OCI-LY3 (cell line): ENCODE measurements at regions not wholly inside any gene's neighbourhood (a gene's known extent, or its start where the extent isn't known, plus 50 kb on each side); places are given as distances from the start of the nearest gene placed in this dataset.

Experiments
- CTCF ChIP-seq: fragments of 200-600, 300-600 bp; sonication (generic); IDR thresholded peaks from 2 replicates; pipeline ENCODE4 v1.5.1; 2014; ENCODE audit warnings: antibody characterized with exemption, low read length, low read depth
- EZH2phosphoT487 ChIP-seq: fragments of 200-600 bp; shearing (Covaris generic); IDR thresholded peaks from 2 replicates; pipeline ENCODE4 v1.6.1; 2018; ENCODE audit warnings: antibody characterized with exemption, mixed run types, low read depth

- TF ChIP-seq CTCF (no peak), EZH2phosphoT487 (no peak)
These were observed 98.0 kb downstream of the ADAMTS1 start for GRCh38 chr21:26747216-26747615.
